LNCAP (cell line): ENCODE measurements at regions not wholly inside any gene's neighbourhood (a gene's known extent, or its start where the extent isn't known, plus 50 kb on each side); places are given as distances from the start of the nearest gene placed in this dataset.

ENCODE experiments used
- CTCF ChIP-seq: fragments of 450-650 bp; IDR thresholded peaks from 2 replicates; pipeline ENCODE4 v1.5.1; 2017; ENCODE audit warnings: mild to moderate bottlenecking

- TF ChIP-seq CTCF: no peak
Measured at GRCh38 chr6:33898771-33899170, 95.0 kb upstream of the MLN start.

GRCh38 chr6:33897189-33897780 lies 93.5 kb upstream of the MLN start:
- TF ChIP-seq CTCF: no peak

- no peak for TF ChIP-seq CTCF
Measured at GRCh38 chr6:33896391-33897188, 92.8 kb upstream of the MLN start.

- TF ChIP-seq CTCF: no peak
Measured at GRCh38 chr6:33895988-33896387, 92.2 kb upstream of the MLN start.

GRCh38 chr6:33895296-33895695 lies 91.5 kb upstream of the MLN start:
- no peak for TF ChIP-seq CTCF

- no peak for TF ChIP-seq CTCF
Measured at GRCh38 chr6:33894438-33894837, 90.6 kb upstream of the MLN start.

- TF ChIP-seq CTCF: no peak
Measured at GRCh38 chr6:33892581-33893346, 89.0 kb upstream of the MLN start.
